GM23338 (cell line): ENCODE measurements at regions not wholly inside any gene's neighbourhood (a gene's known extent, or its start where the extent isn't known, plus 50 kb on each side); places are given as distances from the start of the nearest gene placed in this dataset.
A peak's percentile ranks its signal among the peaks of the same experiment; 100 is the strongest.

Experiments
- ATAC-seq: fragments of 200-7000 bp; cut with Tn5 transposase; 3 replicates; pipeline ENCODE4 v1.9.1; 2020
- DNase-seq: peaks from one replicate; pipeline ENCODE4 v3.0.0-alpha.2; 2015; ENCODE audit warnings: low spot score
- H2AFZ ChIP-seq: fragments of 200-600 bp; sonication (generic); 2 replicates; pipeline ENCODE4 v1.8.0; 2016; ENCODE audit warnings: antibody characterized with exemption, mild to moderate bottlenecking, moderate library complexity
- H3F3A ChIP-seq: fragments of 200-600 bp; sonication (generic); replicated peaks from 2 replicates; pipeline ENCODE4 v1.8.0; 2017; ENCODE audit warnings: antibody characterized with exemption, mixed run types, low read depth
- H3K27ac ChIP-seq: fragments of 200-600 bp; sonication (generic); 2 replicates; pipeline ENCODE4 v1.6.1; 2016; ENCODE audit warnings: low read depth
- H3K27me3 ChIP-seq: fragments of 200-600 bp; sonication (generic); 2 replicates; pipeline ENCODE4 v1.8.0; 2016; ENCODE audit warnings: mild to moderate bottlenecking, mixed run types, moderate library complexity; ENCODE audit not compliant: insufficient read depth
- H3K36me3 ChIP-seq: fragments of 200-600 bp; sonication (generic); 2 replicates; pipeline ENCODE4 v1.8.0; 2016; ENCODE audit warnings: mild to moderate bottlenecking; ENCODE audit not compliant: insufficient read depth
- H3K4me1 ChIP-seq: fragments of 200-600 bp; sonication (generic); 2 replicates; pipeline ENCODE4 v1.8.0; 2016; ENCODE audit warnings: mild to moderate bottlenecking, moderate library complexity; ENCODE audit not compliant: insufficient read depth
- H3K4me2 ChIP-seq: fragments of 200-600 bp; sonication (generic); 2 replicates; pipeline ENCODE4 v1.7.1; 2017; ENCODE audit warnings: mixed run types
- H3K4me3 ChIP-seq: fragments of 200-600 bp; sonication (generic); 2 replicates; pipeline ENCODE4 v1.6.1; 2016; ENCODE audit warnings: mixed run types
- H3K79me2 ChIP-seq: fragments of 200-600 bp; sonication (generic); replicated peaks from 2 replicates; pipeline ENCODE4 v1.8.0; 2017; ENCODE audit warnings: mild to moderate bottlenecking; ENCODE audit not compliant: insufficient read depth
- H3K9me2 ChIP-seq: fragments of 200-600 bp; sonication (generic); 2 replicates; pipeline ENCODE4 v1.8.0; 2017; ENCODE audit not compliant: insufficient read depth
- H4K20me1 ChIP-seq: fragments of 200-600 bp; sonication (generic); replicated peaks from 2 replicates; pipeline ENCODE4 v1.8.0; 2017; ENCODE audit warnings: mild to moderate bottlenecking; ENCODE audit not compliant: insufficient read depth
- H3K27ac Mint-ChIP-seq: 2 replicates; pipeline ENCODE4 v1.8.0; 2020; ENCODE audit warnings: inconsistent platforms, mild to moderate bottlenecking, moderate library complexity, mixed read lengths
- H3K27me3 Mint-ChIP-seq: 3 replicates; pipeline ENCODE4 v1.8.0; 2022; ENCODE audit warnings: low read depth, mild to moderate bottlenecking, moderate library complexity, mixed read lengths, inconsistent platforms; ENCODE audit not compliant: insufficient read depth, poor library complexity
- H3K36me3 Mint-ChIP-seq: 3 replicates; pipeline ENCODE4 v1.8.0; 2021; ENCODE audit warnings: low read depth, mild to moderate bottlenecking, inconsistent platforms, moderate library complexity, mixed read lengths
- H3K4me1 Mint-ChIP-seq: 3 replicates; pipeline ENCODE4 v1.8.0; 2020; ENCODE audit warnings: mild to moderate bottlenecking, inconsistent platforms, mixed read lengths
- H3K4me3 Mint-ChIP-seq: 3 replicates; pipeline ENCODE4 v1.8.0; 2021; ENCODE audit warnings: moderate library complexity, mild to moderate bottlenecking, inconsistent platforms, mixed read lengths
- H3K9me3 Mint-ChIP-seq: 3 replicates; pipeline ENCODE4 v1.8.0; 2020; ENCODE audit warnings: moderate library complexity, mild to moderate bottlenecking, inconsistent platforms, mixed read lengths
- CREB1 ChIP-seq: fragments of 250-450 bp; sonication (Bioruptor Pico); IDR thresholded peaks from 2 replicates; pipeline ENCODE4 v1.5.0; 2020; ENCODE audit warnings: low read depth, mild to moderate bottlenecking, moderate library complexity
- EZH2 ChIP-seq: fragments of 200-600 bp; sonication (generic); IDR thresholded peaks from one replicate; pipeline ENCODE4 v1.8.0; 2017; ENCODE audit warnings: antibody characterized with exemption, mild to moderate bottlenecking, low read depth; ENCODE audit not compliant: unreplicated experiment
- EZH2phosphoT487 ChIP-seq: fragments of 200-600 bp; sonication (generic); IDR thresholded peaks from one replicate; pipeline ENCODE4 v1.8.1; 2018; ENCODE audit warnings: antibody characterized with exemption; ENCODE audit not compliant: unreplicated experiment
- JUNB ChIP-seq: IDR thresholded peaks from one replicate; pipeline ENCODE4 v1.6.1; 2016; ENCODE audit warnings: antibody characterized with exemption; ENCODE audit not compliant: unreplicated experiment
- NANOG ChIP-seq: IDR thresholded peaks from 2 replicates; pipeline ENCODE4 v1.6.1; 2016; ENCODE audit warnings: antibody characterized with exemption, borderline replicate concordance
- POLR2AphosphoS5 ChIP-seq: IDR thresholded peaks from 2 replicates; pipeline ENCODE4 v1.6.1; 2016; ENCODE audit warnings: antibody characterized with exemption, low read depth
- STAT1 ChIP-seq: IDR thresholded peaks from one replicate; pipeline ENCODE4 v1.6.1; 2016; ENCODE audit warnings: antibody characterized with exemption; ENCODE audit not compliant: unreplicated experiment
- ZNF114 ChIP-seq: fragments of 250-450 bp; sonication (Bioruptor Pico); IDR thresholded peaks from 2 replicates; pipeline ENCODE4 v1.5.0; 2020; ENCODE audit warnings: mild to moderate bottlenecking, moderate library complexity
- ZNF331 ChIP-seq: fragments of 250-450 bp; sonication (Bioruptor Pico); IDR thresholded peaks from 2 replicates; pipeline ENCODE4 v1.5.0; 2020; ENCODE audit warnings: low read depth, mild to moderate bottlenecking, moderate library complexity
- TF ChIP-seq, protein P1 (sequence below): IDR thresholded peaks from 2 replicates; pipeline ENCODE4 v1.6.1; 2016; ENCODE audit warnings: antibody characterized with exemption
- TF ChIP-seq, protein P2 (sequence below): fragments of 250-450 bp; sonication (Bioruptor Pico); IDR thresholded peaks from 2 replicates; pipeline ENCODE4 v1.5.0; 2020; ENCODE audit warnings: mild to moderate bottlenecking, moderate library complexity
- TF ChIP-seq, protein P3 (sequence below): IDR thresholded peaks from one replicate; pipeline ENCODE4 v1.6.1; 2018; ENCODE audit warnings: antibody characterized with exemption; ENCODE audit not compliant: unreplicated experiment
- TF ChIP-seq, protein P4 (sequence below), 2 experiments: fragments of 200-600 bp in 1 of 2; sonication (generic) in 1 of 2; conservative IDR thresholded peaks; 2 replicates each; pipeline versions ENCODE4 v1.5.1 to v1.6.1; 2016 to 2017; ENCODE audit warnings: antibody characterized with exemption in 2 of 2, low read depth in 2 of 2, mild to moderate bottlenecking in 2 of 2, moderate library complexity in 1 of 2

DNA sequence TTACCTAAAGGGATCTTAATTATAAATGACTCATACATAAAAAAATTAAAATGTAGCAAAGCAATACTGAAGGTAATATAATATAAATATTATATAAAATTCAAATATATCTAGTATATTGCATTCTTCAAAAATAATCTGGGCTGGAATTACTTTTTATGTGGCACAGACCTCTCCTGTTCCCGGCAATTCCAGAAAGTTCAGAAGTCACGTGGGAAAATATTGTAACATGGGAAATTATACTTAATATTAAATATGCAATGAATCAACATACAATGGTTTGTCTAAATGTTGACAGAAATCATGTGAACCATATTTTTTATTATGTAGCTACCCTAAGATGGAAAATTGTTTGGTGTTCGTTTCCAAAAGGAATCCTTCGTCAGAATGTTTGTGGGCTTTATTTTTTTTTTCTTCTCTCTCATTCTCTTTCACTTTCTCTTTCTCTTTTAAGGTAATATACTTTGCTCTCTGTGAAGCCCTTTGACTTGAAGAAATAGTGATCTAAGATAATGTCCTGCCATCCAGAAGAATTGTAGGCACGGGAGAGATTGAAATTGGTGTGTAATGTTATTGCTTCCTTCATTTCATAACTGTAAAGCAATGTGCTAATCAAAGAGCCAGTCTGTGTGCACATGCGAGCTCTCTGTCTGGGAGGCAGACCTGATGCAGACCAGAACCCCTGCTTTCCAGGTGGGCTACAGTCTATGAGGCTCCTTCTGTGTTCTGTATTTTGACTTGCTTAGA is 559.4 kb downstream of the NR2F2 start:
- peak overlapping the region; percentile 72 for H3K27ac ChIP-seq

More for the DNA sequence above, 559.4 kb downstream of the NR2F2 start:
- Histone ChIP-seq H3K27me3 (no peaks in the 10 kb centered on the region), H3K4me2 (peak overlapping the region; percentile 64; the same call in 1 of the 2 replicates), H3K36me3 (no peaks in the 10 kb centered on the region), H4K20me1 (no peaks in the 10 kb centered on the region), H3F3A (no peaks in the 10 kb centered on the region), H3K4me1 (peaks cover 46% of the 10 kb centered on the region), H3K4me3 (no peak overlapping the region), H2AFZ (no peak overlapping the region), H3K79me2 (no peaks in the 10 kb centered on the region), H3K9me2 (no peaks in the 10 kb centered on the region)
- Mint-ChIP-seq H3K9me3 (no peaks in the 10 kb centered on the region), H3K4me1 (peaks cover 31% of the 10 kb centered on the region), H3K27ac (no peak overlapping the region), H3K36me3 (no peaks in the 10 kb centered on the region; the same call in 2 of the 3 replicates), H3K4me3 (no peak overlapping the region), H3K27me3 (peaks cover 2% of the 10 kb centered on the region)
- DNase-seq, result no peak
- TF ChIP-seq ZNF114 (CRISPR knock-in tag), result no peak
- no peak for TF ChIP-seq ZNF331 (CRISPR knock-in tag)
- no peak for TF ChIP-seq EZH2phosphoT487
- TF ChIP-seq JUNB, result no peak
- no peak for TF ChIP-seq POLR2AphosphoS5
- no peak for TF ChIP-seq CREB1
- TF ChIP-seq, protein P1, sequence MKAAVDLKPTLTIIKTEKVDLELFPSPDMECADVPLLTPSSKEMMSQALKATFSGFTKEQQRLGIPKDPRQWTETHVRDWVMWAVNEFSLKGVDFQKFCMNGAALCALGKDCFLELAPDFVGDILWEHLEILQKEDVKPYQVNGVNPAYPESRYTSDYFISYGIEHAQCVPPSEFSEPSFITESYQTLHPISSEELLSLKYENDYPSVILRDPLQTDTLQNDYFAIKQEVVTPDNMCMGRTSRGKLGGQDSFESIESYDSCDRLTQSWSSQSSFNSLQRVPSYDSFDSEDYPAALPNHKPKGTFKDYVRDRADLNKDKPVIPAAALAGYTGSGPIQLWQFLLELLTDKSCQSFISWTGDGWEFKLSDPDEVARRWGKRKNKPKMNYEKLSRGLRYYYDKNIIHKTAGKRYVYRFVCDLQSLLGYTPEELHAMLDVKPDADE, result no peak
- no peak for TF ChIP-seq STAT1
- TF ChIP-seq EZH2, result no peak
- TF ChIP-seq, protein P2, sequence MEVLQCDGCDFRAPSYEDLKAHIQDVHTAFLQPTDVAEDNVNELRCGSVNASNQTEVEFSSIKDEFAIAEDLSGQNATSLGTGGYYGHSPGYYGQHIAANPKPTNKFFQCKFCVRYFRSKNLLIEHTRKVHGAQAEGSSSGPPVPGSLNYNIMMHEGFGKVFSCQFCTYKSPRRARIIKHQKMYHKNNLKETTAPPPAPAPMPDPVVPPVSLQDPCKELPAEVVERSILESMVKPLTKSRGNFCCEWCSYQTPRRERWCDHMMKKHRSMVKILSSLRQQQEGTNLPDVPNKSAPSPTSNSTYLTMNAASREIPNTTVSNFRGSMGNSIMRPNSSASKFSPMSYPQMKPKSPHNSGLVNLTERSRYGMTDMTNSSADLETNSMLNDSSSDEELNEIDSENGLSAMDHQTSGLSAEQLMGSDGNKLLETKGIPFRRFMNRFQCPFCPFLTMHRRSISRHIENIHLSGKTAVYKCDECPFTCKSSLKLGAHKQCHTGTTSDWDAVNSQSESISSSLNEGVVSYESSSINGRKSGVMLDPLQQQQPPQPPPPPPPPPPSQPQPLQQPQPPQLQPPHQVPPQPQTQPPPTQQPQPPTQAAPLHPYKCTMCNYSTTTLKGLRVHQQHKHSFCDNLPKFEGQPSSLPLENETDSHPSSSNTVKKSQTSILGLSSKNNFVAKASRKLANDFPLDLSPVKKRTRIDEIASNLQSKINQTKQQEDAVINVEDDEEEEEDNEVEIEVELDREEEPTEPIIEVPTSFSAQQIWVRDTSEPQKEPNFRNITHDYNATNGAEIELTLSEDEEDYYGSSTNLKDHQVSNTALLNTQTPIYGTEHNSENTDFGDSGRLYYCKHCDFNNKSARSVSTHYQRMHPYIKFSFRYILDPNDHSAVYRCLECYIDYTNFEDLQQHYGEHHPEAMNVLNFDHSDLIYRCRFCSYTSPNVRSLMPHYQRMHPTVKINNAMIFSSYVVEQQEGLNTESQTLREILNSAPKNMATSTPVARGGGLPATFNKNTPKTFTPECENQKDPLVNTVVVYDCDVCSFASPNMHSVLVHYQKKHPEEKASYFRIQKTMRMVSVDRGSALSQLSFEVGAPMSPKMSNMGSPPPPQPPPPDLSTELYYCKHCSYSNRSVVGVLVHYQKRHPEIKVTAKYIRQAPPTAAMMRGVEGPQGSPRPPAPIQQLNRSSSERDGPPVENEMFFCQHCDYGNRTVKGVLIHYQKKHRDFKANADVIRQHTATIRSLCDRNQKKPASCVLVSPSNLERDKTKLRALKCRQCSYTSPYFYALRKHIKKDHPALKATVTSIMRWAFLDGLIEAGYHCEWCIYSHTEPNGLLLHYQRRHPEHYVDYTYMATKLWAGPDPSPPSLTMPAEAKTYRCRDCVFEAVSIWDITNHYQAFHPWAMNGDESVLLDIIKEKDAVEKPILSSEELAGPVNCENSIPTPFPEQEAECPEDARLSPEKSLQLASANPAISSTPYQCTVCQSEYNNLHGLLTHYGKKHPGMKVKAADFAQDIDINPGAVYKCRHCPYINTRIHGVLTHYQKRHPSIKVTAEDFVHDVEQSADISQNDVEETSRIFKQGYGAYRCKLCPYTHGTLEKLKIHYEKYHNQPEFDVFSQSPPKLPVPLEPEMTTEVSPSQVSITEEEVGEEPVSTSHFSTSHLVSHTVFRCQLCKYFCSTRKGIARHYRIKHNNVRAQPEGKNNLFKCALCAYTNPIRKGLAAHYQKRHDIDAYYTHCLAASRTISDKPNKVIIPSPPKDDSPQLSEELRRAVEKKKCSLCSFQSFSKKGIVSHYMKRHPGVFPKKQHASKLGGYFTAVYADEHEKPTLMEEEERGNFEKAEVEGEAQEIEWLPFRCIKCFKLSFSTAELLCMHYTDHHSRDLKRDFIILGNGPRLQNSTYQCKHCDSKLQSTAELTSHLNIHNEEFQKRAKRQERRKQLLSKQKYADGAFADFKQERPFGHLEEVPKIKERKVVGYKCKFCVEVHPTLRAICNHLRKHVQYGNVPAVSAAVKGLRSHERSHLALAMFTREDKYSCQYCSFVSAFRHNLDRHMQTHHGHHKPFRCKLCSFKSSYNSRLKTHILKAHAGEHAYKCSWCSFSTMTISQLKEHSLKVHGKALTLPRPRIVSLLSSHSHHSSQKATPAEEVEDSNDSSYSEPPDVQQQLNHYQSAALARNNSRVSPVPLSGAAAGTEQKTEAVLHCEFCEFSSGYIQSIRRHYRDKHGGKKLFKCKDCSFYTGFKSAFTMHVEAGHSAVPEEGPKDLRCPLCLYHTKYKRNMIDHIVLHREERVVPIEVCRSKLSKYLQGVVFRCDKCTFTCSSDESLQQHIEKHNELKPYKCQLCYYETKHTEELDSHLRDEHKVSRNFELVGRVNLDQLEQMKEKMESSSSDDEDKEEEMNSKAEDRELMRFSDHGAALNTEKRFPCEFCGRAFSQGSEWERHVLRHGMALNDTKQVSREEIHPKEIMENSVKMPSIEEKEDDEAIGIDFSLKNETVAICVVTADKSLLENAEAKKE (CRISPR knock-in tag), result no peak
- no peak for TF ChIP-seq NANOG
- TF ChIP-seq, protein P3, sequence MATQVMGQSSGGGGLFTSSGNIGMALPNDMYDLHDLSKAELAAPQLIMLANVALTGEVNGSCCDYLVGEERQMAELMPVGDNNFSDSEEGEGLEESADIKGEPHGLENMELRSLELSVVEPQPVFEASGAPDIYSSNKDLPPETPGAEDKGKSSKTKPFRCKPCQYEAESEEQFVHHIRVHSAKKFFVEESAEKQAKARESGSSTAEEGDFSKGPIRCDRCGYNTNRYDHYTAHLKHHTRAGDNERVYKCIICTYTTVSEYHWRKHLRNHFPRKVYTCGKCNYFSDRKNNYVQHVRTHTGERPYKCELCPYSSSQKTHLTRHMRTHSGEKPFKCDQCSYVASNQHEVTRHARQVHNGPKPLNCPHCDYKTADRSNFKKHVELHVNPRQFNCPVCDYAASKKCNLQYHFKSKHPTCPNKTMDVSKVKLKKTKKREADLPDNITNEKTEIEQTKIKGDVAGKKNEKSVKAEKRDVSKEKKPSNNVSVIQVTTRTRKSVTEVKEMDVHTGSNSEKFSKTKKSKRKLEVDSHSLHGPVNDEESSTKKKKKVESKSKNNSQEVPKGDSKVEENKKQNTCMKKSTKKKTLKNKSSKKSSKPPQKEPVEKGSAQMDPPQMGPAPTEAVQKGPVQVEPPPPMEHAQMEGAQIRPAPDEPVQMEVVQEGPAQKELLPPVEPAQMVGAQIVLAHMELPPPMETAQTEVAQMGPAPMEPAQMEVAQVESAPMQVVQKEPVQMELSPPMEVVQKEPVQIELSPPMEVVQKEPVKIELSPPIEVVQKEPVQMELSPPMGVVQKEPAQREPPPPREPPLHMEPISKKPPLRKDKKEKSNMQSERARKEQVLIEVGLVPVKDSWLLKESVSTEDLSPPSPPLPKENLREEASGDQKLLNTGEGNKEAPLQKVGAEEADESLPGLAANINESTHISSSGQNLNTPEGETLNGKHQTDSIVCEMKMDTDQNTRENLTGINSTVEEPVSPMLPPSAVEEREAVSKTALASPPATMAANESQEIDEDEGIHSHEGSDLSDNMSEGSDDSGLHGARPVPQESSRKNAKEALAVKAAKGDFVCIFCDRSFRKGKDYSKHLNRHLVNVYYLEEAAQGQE, result no peak
- TF ChIP-seq, protein P4, sequence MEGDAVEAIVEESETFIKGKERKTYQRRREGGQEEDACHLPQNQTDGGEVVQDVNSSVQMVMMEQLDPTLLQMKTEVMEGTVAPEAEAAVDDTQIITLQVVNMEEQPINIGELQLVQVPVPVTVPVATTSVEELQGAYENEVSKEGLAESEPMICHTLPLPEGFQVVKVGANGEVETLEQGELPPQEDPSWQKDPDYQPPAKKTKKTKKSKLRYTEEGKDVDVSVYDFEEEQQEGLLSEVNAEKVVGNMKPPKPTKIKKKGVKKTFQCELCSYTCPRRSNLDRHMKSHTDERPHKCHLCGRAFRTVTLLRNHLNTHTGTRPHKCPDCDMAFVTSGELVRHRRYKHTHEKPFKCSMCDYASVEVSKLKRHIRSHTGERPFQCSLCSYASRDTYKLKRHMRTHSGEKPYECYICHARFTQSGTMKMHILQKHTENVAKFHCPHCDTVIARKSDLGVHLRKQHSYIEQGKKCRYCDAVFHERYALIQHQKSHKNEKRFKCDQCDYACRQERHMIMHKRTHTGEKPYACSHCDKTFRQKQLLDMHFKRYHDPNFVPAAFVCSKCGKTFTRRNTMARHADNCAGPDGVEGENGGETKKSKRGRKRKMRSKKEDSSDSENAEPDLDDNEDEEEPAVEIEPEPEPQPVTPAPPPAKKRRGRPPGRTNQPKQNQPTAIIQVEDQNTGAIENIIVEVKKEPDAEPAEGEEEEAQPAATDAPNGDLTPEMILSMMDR (conservative IDR thresholded peaks at IDR 0.05; ENCODE audit: low read depth in 2 of 2), result no peak
- peak; percentile 52 for ATAC-seq
